ENCODE measurements at regions not wholly inside any gene's neighbourhood (a gene's known extent, or its start where the extent isn't known, plus 50 kb on each side); places are given as distances from the start of the nearest gene placed in this dataset.

DNA sequence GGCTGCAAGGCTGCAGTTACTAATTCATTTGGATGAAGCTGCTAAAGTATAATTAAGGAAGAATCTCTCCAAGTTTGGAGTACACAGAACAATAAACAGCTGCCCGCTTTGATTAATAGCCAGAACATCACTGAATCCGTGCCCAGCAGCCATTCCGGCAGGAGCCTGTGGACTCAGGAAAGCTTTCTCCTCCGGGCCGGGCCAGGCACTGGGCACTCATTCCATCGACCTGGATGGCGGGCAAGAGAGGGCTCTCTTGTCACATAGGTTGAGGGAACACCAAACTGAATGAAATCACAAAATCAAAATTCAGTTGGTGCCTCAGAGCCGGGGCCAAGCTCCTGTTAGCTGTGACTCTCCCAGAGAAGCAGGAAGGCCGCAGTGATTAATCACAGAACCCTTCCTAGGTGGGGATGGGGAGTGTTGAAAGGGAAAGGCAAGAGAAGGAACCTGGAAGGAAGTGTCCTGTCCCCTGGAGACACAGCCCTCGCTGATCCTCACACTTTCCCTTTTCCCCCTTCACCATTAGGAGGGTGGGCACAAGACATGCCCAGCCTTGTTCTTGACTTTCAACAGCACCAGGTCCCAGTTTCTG is 306.7 kb downstream of the NPHP4 start:
- H3K27me3 ChIP-seq (replicated peaks in 1 of 2; ENCODE audit: control insufficient read depth in 2 of 2, insufficient read depth in 2 of 2, low read length in 1 of 2): no peaks in the 10 kb centered on the region
- FAIRE-seq: no peak
- no peak overlapping the region for H3K9ac ChIP-seq (ENCODE audit: control insufficient read depth, insufficient read depth, low read length)
- no peak for ATAC-seq
- SMC1A ChIA-PET (ENCODE audit: uncharacterized antibody, unreplicated experiment): no interaction called here
- no TSS peak for BruUV-seq (replicated peaks)
- DNase-seq (ENCODE audit: low read depth, low spot score): no peak
- H4K20me1 ChIP-seq (ENCODE audit: control insufficient read depth, insufficient read depth): no peaks in the 10 kb centered on the region
- no peaks in the 10 kb centered on the region; the same call in 2 of the 3 replicates for H3K9me3 ChIP-seq (replicated peaks; ENCODE audit: control insufficient read depth, insufficient read depth, low read length)
- H3K4me3 ChIP-seq: no peak overlapping the region
- no peak overlapping the region for H2AFZ ChIP-seq (ENCODE audit: control insufficient read depth, low read depth, low read length)
- in situ Hi-C loops (cut with MboI) (loop anchor here (10.0 kb wide), 1 partner anchor 921 kb away; no protein-coding TSS in a partner anchor), intact Hi-C loops (cut with micrococcal nuclease; ENCODE audit: unreplicated experiment) (no loop called here)
- H3K4me2 ChIP-seq (ENCODE audit: control insufficient read depth, insufficient read depth): no peak overlapping the region
- no peak overlapping the region for H3K27ac ChIP-seq (ENCODE audit: control insufficient read depth, insufficient read depth)
- RAD21 ChIA-PET (ENCODE audit: unreplicated experiment): no interaction called here
- no peaks in the 10 kb centered on the region for H3K79me2 ChIP-seq (ENCODE audit: control insufficient read depth, insufficient read depth, low read length)
- CTCF ChIA-PET: no interaction called here
- H3K36me3 ChIP-seq (ENCODE audit: control insufficient read depth in 2 of 2, insufficient read depth in 2 of 2, low read length in 1 of 2): no peaks in the 10 kb centered on the region
- POLR2A ChIA-PET: no interaction called here
- no peaks in the 10 kb centered on the region for H3K4me1 ChIP-seq (ENCODE audit: control insufficient read depth, insufficient read depth, low read length)
- 37% methylated on average over 10 of the region's 10 CpGs for WGBS (ENCODE audit: insufficient coverage, insufficient replicate concordance, low lambda C conversion rate, missing lambda C conversion rate)
- no peak for TF ChIP-seq ZNF622 (IDR thresholded peaks at IDR 0.05)
- no peak for TF ChIP-seq RUNX3 (IDR thresholded peaks at IDR 0.05; ENCODE audit: low read length)
- no peak for TF ChIP-seq MYC (IDR thresholded peaks at IDR 0.05; ENCODE audit: insufficient read depth, insufficient read length, insufficient replicate concordance, low read length, severe bottlenecking)
- TF ChIP-seq, protein P1, sequence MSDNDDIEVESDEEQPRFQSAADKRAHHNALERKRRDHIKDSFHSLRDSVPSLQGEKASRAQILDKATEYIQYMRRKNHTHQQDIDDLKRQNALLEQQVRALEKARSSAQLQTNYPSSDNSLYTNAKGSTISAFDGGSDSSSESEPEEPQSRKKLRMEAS (IDR thresholded peaks at IDR 0.05; ENCODE audit: low read depth, low read length): no peak
- no peak for TF ChIP-seq POU2F2 (IDR thresholded peaks at IDR 0.05; ENCODE audit: borderline replicate concordance, low read depth, low read length)
- TF ChIP-seq, protein P2, sequence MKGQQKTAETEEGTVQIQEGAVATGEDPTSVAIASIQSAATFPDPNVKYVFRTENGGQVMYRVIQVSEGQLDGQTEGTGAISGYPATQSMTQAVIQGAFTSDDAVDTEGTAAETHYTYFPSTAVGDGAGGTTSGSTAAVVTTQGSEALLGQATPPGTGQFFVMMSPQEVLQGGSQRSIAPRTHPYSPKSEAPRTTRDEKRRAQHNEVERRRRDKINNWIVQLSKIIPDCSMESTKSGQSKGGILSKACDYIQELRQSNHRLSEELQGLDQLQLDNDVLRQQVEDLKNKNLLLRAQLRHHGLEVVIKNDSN (IDR thresholded peaks at IDR 0.05; ENCODE audit: borderline replicate concordance, extremely low read length, insufficient read depth, low read depth, low read length): no peak
- TF ChIP-seq DPF2 (IDR thresholded peaks at IDR 0.05): no peak
- no peak for TF ChIP-seq JUNB (IDR thresholded peaks at IDR 0.05)
- TF ChIP-seq PAX5 (IDR thresholded peaks at IDR 0.05; ENCODE audit: borderline replicate concordance, low read depth, low read length): no peak
- TF ChIP-seq, protein P3, sequence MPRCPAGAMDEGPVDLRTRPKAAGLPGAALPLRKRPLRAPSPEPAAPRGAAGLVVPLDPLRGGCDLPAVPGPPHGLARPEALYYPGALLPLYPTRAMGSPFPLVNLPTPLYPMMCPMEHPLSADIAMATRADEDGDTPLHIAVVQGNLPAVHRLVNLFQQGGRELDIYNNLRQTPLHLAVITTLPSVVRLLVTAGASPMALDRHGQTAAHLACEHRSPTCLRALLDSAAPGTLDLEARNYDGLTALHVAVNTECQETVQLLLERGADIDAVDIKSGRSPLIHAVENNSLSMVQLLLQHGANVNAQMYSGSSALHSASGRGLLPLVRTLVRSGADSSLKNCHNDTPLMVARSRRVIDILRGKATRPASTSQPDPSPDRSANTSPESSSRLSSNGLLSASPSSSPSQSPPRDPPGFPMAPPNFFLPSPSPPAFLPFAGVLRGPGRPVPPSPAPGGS (IDR thresholded peaks at IDR 0.05; ENCODE audit: borderline replicate concordance, insufficient read depth, low read depth, low read length, poor library complexity, severe bottlenecking): no peak
- no peak for TF ChIP-seq SREBF2 (IDR thresholded peaks at IDR 0.05; ENCODE audit: low read length)
- TF ChIP-seq SREBF1 (IDR thresholded peaks at IDR 0.05; ENCODE audit: low read length): no peak
- TF ChIP-seq CHD1 (IDR thresholded peaks at IDR 0.05; ENCODE audit: low read depth, low read length): no peak
- TF ChIP-seq BHLHE40 (IDR thresholded peaks at IDR 0.05; ENCODE audit: borderline replicate concordance in 1 of 2, low read depth in 2 of 2, low read length in 1 of 2): no peak
- TF ChIP-seq, protein P4, sequence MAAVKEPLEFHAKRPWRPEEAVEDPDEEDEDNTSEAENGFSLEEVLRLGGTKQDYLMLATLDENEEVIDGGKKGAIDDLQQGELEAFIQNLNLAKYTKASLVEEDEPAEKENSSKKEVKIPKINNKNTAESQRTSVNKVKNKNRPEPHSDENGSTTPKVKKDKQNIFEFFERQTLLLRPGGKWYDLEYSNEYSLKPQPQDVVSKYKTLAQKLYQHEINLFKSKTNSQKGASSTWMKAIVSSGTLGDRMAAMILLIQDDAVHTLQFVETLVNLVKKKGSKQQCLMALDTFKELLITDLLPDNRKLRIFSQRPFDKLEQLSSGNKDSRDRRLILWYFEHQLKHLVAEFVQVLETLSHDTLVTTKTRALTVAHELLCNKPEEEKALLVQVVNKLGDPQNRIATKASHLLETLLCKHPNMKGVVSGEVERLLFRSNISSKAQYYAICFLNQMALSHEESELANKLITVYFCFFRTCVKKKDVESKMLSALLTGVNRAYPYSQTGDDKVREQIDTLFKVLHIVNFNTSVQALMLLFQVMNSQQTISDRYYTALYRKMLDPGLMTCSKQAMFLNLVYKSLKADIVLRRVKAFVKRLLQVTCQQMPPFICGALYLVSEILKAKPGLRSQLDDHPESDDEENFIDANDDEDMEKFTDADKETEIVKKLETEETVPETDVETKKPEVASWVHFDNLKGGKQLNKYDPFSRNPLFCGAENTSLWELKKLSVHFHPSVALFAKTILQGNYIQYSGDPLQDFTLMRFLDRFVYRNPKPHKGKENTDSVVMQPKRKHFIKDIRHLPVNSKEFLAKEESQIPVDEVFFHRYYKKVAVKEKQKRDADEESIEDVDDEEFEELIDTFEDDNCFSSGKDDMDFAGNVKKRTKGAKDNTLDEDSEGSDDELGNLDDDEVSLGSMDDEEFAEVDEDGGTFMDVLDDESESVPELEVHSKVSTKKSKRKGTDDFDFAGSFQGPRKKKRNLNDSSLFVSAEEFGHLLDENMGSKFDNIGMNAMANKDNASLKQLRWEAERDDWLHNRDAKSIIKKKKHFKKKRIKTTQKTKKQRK (IDR thresholded peaks at IDR 0.05; ENCODE audit: low read depth, low read length): no peak
- TF ChIP-seq, protein P5, sequence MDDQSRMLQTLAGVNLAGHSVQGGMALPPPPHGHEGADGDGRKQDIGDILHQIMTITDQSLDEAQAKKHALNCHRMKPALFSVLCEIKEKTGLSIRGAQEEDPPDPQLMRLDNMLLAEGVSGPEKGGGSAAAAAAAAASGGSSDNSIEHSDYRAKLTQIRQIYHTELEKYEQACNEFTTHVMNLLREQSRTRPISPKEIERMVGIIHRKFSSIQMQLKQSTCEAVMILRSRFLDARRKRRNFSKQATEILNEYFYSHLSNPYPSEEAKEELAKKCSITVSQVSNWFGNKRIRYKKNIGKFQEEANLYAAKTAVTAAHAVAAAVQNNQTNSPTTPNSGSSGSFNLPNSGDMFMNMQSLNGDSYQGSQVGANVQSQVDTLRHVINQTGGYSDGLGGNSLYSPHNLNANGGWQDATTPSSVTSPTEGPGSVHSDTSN (IDR thresholded peaks at IDR 0.05; ENCODE audit: insufficient replicate concordance, low read depth, low read length): no peak
- no peak for TF ChIP-seq NR2C1 (IDR thresholded peaks at IDR 0.05)
